ENCODE measurements at regions not wholly inside any gene's neighbourhood (a gene's known extent, or its start where the extent isn't known, plus 50 kb on each side); places are given as distances from the start of the nearest gene placed in this dataset.

- no peak for TF ChIP-seq POLR2A (IDR thresholded peaks at IDR 0.05)
- no peak for TF ChIP-seq CTCF (IDR thresholded peaks at IDR 0.05)
Measured at GRCh38 chr14:71628433-71628832, 303.8 kb upstream of the RGS6 start.

All from stomach (tissue), 4 donors.